GM12891 (cell line): ENCODE measurements at regions not wholly inside any gene's neighbourhood (a gene's known extent, or its start where the extent isn't known, plus 50 kb on each side); places are given as distances from the start of the nearest gene placed in this dataset.

Source experiments
- DNase-seq: peaks from one replicate; pipeline ENCODE4 v3.0.0; 2011; ENCODE audit warnings: low spot score; ENCODE audit not compliant: insufficient read length
- FAIRE-seq: peaks from 2 replicates; lab custom pipeline; 2011; peaks lifted over from hg19 to GRCh38; lab: Jason Lieb, UNC
- PAX5 ChIP-seq: IDR thresholded peaks from 2 replicates; pipeline ENCODE4 v1.6.1; 2011; ENCODE audit warnings: low read length, moderate library complexity, mild to moderate bottlenecking; ENCODE audit not compliant: insufficient read depth, severe bottlenecking
- POLR2A ChIP-seq: IDR thresholded peaks from 2 replicates; pipeline ENCODE4 v1.6.1; 2011; ENCODE audit warnings: low read depth, low read length, control low read depth
- POLR2AphosphoS5 ChIP-seq: IDR thresholded peaks from 2 replicates; pipeline ENCODE4 v1.6.1; 2011; ENCODE audit warnings: low read depth, low read length, control low read depth
- POU2F2 ChIP-seq: IDR thresholded peaks from 2 replicates; pipeline ENCODE4 v1.6.1; 2011; ENCODE audit warnings: low read depth, mild to moderate bottlenecking, control low read depth, low read length, moderate library complexity
- SPI1 ChIP-seq: IDR thresholded peaks from 2 replicates; pipeline ENCODE4 v1.6.1; 2011; ENCODE audit warnings: low read depth, low read length, control low read depth
- TAF1 ChIP-seq: IDR thresholded peaks from 2 replicates; pipeline ENCODE4 v1.6.1; 2011; ENCODE audit warnings: low read depth, low read length, control low read depth

GRCh38 chr5:144972317-144972716 is 801.6 kb downstream of the KCTD16 start:
- no peak for DNase-seq
- TF ChIP-seq TAF1: no peak
- TF ChIP-seq POLR2A: no peak
- TF ChIP-seq POLR2AphosphoS5: no peak
- TF ChIP-seq PAX5: no peak
- no peak for TF ChIP-seq SPI1
- no peak for TF ChIP-seq POU2F2
- no peak for FAIRE-seq

- no peak for DNase-seq
- FAIRE-seq: no peak
- no peak for TF ChIP-seq POLR2AphosphoS5
- no peak for TF ChIP-seq TAF1
- TF ChIP-seq PAX5: no peak
Measured at GRCh38 chr5:144971108-144971850, 800.6 kb downstream of the KCTD16 start.

- FAIRE-seq (no peak), DNase-seq (no peak)
- no peak for TF ChIP-seq TAF1
Measured at GRCh38 chr5:144960296-144960695, 789.6 kb downstream of the KCTD16 start.

- no peak for FAIRE-seq
- TF ChIP-seq PAX5 (no peak), POLR2A (no peak), SPI1 (no peak), POLR2AphosphoS5 (no peak), POU2F2 (no peak), TAF1 (no peak)
Measured at GRCh38 chr5:144958002-144958401, 787.3 kb downstream of the KCTD16 start.

GRCh38 chr5:144950996-144951395 is 780.3 kb downstream of the KCTD16 start:
- DNase-seq (no peak), FAIRE-seq (no peak)
- no peak for TF ChIP-seq POU2F2
- no peak for TF ChIP-seq TAF1
- no peak for TF ChIP-seq SPI1
- no peak for TF ChIP-seq POLR2AphosphoS5
- TF ChIP-seq POLR2A: no peak
- no peak for TF ChIP-seq PAX5

More at GRCh38 chr5:144958002-144958401, 787.3 kb downstream of the KCTD16 start:
- DNase-seq: no peak

GRCh38 chr5:144947023-144947422 is 776.4 kb downstream of the KCTD16 start:
- DNase-seq (no peak), FAIRE-seq (no peak)
- TF ChIP-seq SPI1 (no peak), POLR2A (no peak), POLR2AphosphoS5 (no peak), TAF1 (no peak), POU2F2 (no peak), PAX5 (no peak)

- no peak for FAIRE-seq
- TF ChIP-seq TAF1: no peak
- no peak for DNase-seq
Measured at GRCh38 chr5:144945503-144945902, 774.8 kb downstream of the KCTD16 start.

GRCh38 chr5:144944936-144945335 is 774.3 kb downstream of the KCTD16 start:
- DNase-seq: no peak
- no peak for FAIRE-seq
- TF ChIP-seq SPI1 (no peak), PAX5 (no peak), TAF1 (no peak), POU2F2 (no peak), POLR2A (no peak), POLR2AphosphoS5 (no peak)

GRCh38 chr5:144941004-144941403 is 770.3 kb downstream of the KCTD16 start:
- DNase-seq (no peak), FAIRE-seq (no peak)
- TF ChIP-seq POLR2AphosphoS5 (no peak), TAF1 (no peak)

GRCh38 chr5:144918371-144918770 is 747.7 kb downstream of the KCTD16 start:
- TF ChIP-seq TAF1: no peak
- TF ChIP-seq SPI1: no peak
- no peak for TF ChIP-seq POLR2A
- TF ChIP-seq POLR2AphosphoS5: no peak
- TF ChIP-seq POU2F2: no peak
- TF ChIP-seq PAX5: no peak
- FAIRE-seq (no peak), DNase-seq (no peak)

- TF ChIP-seq POU2F2 (no peak), PAX5 (no peak), SPI1 (no peak), POLR2A (no peak), POLR2AphosphoS5 (no peak), TAF1 (no peak)
- FAIRE-seq (no peak), DNase-seq (no peak)
Measured at GRCh38 chr5:144915452-144915851, 744.8 kb downstream of the KCTD16 start.
